H4 (cell line): ENCODE measurements at regions not wholly inside any gene's neighbourhood (a gene's known extent, or its start where the extent isn't known, plus 50 kb on each side); places are given as distances from the start of the nearest gene placed in this dataset.
"Not testable (repeated sequence)": the region's sequence is repeated elsewhere in the genome, so short reads cannot be mapped to it uniquely, and the experiment has no call there.

Experiments
- DNase-seq: peaks from one replicate; pipeline ENCODE4 v3.0.0-alpha.2; 2015; ENCODE audit warnings: low spot score

- no peak for DNase-seq
Measured at GRCh38 chr22:34834059-34834458, 231.9 kb upstream of the ISX start.

- DNase-seq = not testable (repeated sequence)
Measured at GRCh38 chr22:34834541-34834940, 231.4 kb upstream of the ISX start.

- no peak for DNase-seq
Measured at GRCh38 chr22:34841331-34841771, 224.6 kb upstream of the ISX start.

- no peak for DNase-seq
Measured at GRCh38 chr22:34841911-34842310, 224.0 kb upstream of the ISX start.

- no peak for DNase-seq
Measured at GRCh38 chr22:34842630-34843029, 223.3 kb upstream of the ISX start.

GRCh38 chr22:34843743-34844142, 222.2 kb upstream of the ISX start:
- not testable (repeated sequence) for DNase-seq

- no peak for DNase-seq
Measured at GRCh38 chr22:34845391-34845790, 220.6 kb upstream of the ISX start.

- no peak for DNase-seq
Measured at GRCh38 chr22:34847072-34847471, 218.9 kb upstream of the ISX start.

- no peak for DNase-seq
Measured at GRCh38 chr22:34849965-34850364, 216.0 kb upstream of the ISX start.

- DNase-seq = no peak
Measured at GRCh38 chr22:34851918-34852662, 213.9 kb upstream of the ISX start.

- no peak for DNase-seq
Measured at GRCh38 chr22:34855471-34855870, 210.5 kb upstream of the ISX start.

- DNase-seq = no peak
Measured at GRCh38 chr22:34858066-34858465, 207.9 kb upstream of the ISX start.

GRCh38 chr22:34861787-34862186, 204.2 kb upstream of the ISX start:
- DNase-seq = no peak

GRCh38 chr22:34866081-34866480, 199.9 kb upstream of the ISX start:
- no peak for DNase-seq

GRCh38 chr22:34866495-34867131, 199.3 kb upstream of the ISX start:
- peak; percentile 5 for DNase-seq

GRCh38 chr22:34877506-34877905, 188.5 kb upstream of the ISX start:
- no peak for DNase-seq

GRCh38 chr22:34878171-34878570, 187.8 kb upstream of the ISX start:
- DNase-seq = no peak

- DNase-seq = no peak
Measured at GRCh38 chr22:34879001-34879400, 187.0 kb upstream of the ISX start.

- DNase-seq = no peak
Measured at GRCh38 chr22:34880662-34881061, 185.3 kb upstream of the ISX start.

GRCh38 chr22:34881453-34881852, 184.5 kb upstream of the ISX start:
- no peak for DNase-seq

- DNase-seq = no peak
Measured at GRCh38 chr22:34885852-34886251, 180.1 kb upstream of the ISX start.

GRCh38 chr22:34886391-34886790, 179.6 kb upstream of the ISX start:
- no peak for DNase-seq

GRCh38 chr22:34886812-34887211, 179.1 kb upstream of the ISX start:
- DNase-seq = no peak

- no peak for DNase-seq
Measured at GRCh38 chr22:34897126-34897525, 168.8 kb upstream of the ISX start.
